Endothelial cell of umbilical vein (primary cell): ENCODE measurements at regions not wholly inside any gene's neighbourhood (a gene's known extent, or its start where the extent isn't known, plus 50 kb on each side); places are given as distances from the start of the nearest gene placed in this dataset.
A peak's percentile ranks its signal among the peaks of the same experiment; 100 is the strongest.

Experiments used
- BruUV-seq: library from RNA; stranded (reverse); fragments of 400-500 nt; replicated peaks from 2 replicates; lab custom pipeline; 2021; lab: Mats Ljungman, UMichigan
- CTCF ChIA-PET: fragments of 300-600, 350-600 bp; sonication (Branson Sonifier 250); formaldehyde crosslinking; loops from one replicate; lab custom pipeline; 2021; ENCODE audit warnings: antibody characterized with exemption, inconsistent platforms; lab: Charles Lee
- POLR2A ChIA-PET: fragments of 300-600, 350-600 bp; sonication (Branson Sonifier 250); formaldehyde crosslinking; loops from one replicate; lab custom pipeline; 2021; ENCODE audit warnings: antibody characterized with exemption, inconsistent platforms; lab: Charles Lee
- DNase-seq: peaks from one replicate; pipeline ENCODE4 v3.0.0-alpha.2; 2011; ENCODE audit warnings: low read depth, low spot score
- FAIRE-seq: peaks from 2 replicates; lab custom pipeline; 2011; peaks lifted over from hg19 to GRCh38; lab: Jason Lieb, UNC
- H2AFZ ChIP-seq: 2 replicates; pipeline ENCODE4 v1.6.0; 2012; ENCODE audit warnings: low read depth, low read length, control low read depth, inconsistent platforms
- H3K27ac ChIP-seq: 2 replicates; pipeline ENCODE4 v1.5.1; 2011; ENCODE audit warnings: low read depth, mild to moderate bottlenecking, control low read depth, low read length, moderate library complexity; ENCODE audit not compliant: insufficient read depth
- H3K27me3 ChIP-seq, 2 experiments: 2 replicates each; pipeline versions ENCODE4 v1.6.0 to v1.6.1; 2011; ENCODE audit warnings: low read length in 2 of 2, mixed read lengths in 1 of 2; ENCODE audit not compliant: control insufficient read depth in 2 of 2, insufficient read depth in 2 of 2
- H3K36me3 ChIP-seq, 2 experiments: 2 replicates in 1 of 2; 3 replicates in 1 of 2; pipeline ENCODE4 v1.5.1; 2011; ENCODE audit warnings: low read length in 2 of 2, mild to moderate bottlenecking in 1 of 2, moderate library complexity in 1 of 2; ENCODE audit not compliant: control insufficient read depth in 2 of 2, insufficient read depth in 2 of 2; ENCODE audit errors: extremely low read depth in 1 of 2
- H3K4me1 ChIP-seq: 3 replicates; pipeline ENCODE4 v1.5.1; 2011; ENCODE audit warnings: mild to moderate bottlenecking, low read length; ENCODE audit not compliant: control insufficient read depth, insufficient read depth; ENCODE audit errors: extremely low read depth
- H3K4me2 ChIP-seq: 2 replicates; pipeline ENCODE4 v1.6.1; 2011; ENCODE audit warnings: low read length, control low read depth, mixed read lengths; ENCODE audit not compliant: insufficient read depth
- H3K4me3 ChIP-seq, 3 experiments: fragments of 200-600 bp in 1 of 3; sonication (generic), shearing (Covaris generic) in 1 of 3; replicated peaks in 1 of 3; 2 replicates each; pipeline ENCODE4 v1.5.1; 2011 to 2016; ENCODE audit warnings: control low read depth in 3 of 3, low read length in 3 of 3, mild to moderate bottlenecking in 2 of 3, inconsistent platforms in 1 of 3, low read depth in 1 of 3, moderate library complexity in 1 of 3; ENCODE audit not compliant: insufficient read depth in 1 of 3
- H3K79me2 ChIP-seq: 2 replicates; pipeline ENCODE4 v1.6.0; 2012; ENCODE audit warnings: low read length, inconsistent platforms; ENCODE audit not compliant: control insufficient read depth, insufficient read depth
- H3K9ac ChIP-seq: replicated peaks from 2 replicates; pipeline ENCODE3; 2011; ENCODE audit warnings: low read length, control low read depth; ENCODE audit not compliant: insufficient read depth; ENCODE audit errors: extremely low read depth
- H3K9me1 ChIP-seq: replicated peaks from 3 replicates; pipeline ENCODE4 v1.6.0; 2011; ENCODE audit warnings: mild to moderate bottlenecking, low read length; ENCODE audit not compliant: control insufficient read depth, insufficient read depth; ENCODE audit errors: extremely low read depth
- H3K9me3 ChIP-seq: replicated peaks from 2 replicates; pipeline ENCODE4 v1.5.1; 2012; ENCODE audit warnings: low read length, inconsistent platforms; ENCODE audit not compliant: control insufficient read depth, insufficient read depth
- H4K20me1 ChIP-seq: replicated peaks from 2 replicates; pipeline ENCODE3; 2011; ENCODE audit warnings: mild to moderate bottlenecking, low read length; ENCODE audit not compliant: control insufficient read depth, insufficient read depth; ENCODE audit errors: extremely low read depth
- CTCF ChIP-seq, 2 donors: IDR thresholded peaks; 1 replicate in 1 of 2; 2 replicates in 1 of 2; pipeline ENCODE4 v1.5.1; 2011; ENCODE audit warnings: low read length in 2 of 2, mild to moderate bottlenecking in 2 of 2, moderate library complexity in 2 of 2, control low read depth in 1 of 2, inconsistent platforms in 1 of 2, low read depth in 1 of 2; ENCODE audit not compliant: insufficient read depth in 1 of 2; ENCODE audit errors: extremely low read depth in 1 of 2
- EZH2 ChIP-seq: IDR thresholded peaks from 2 replicates; pipeline ENCODE4 v1.6.1; 2012; ENCODE audit warnings: borderline replicate concordance, low read depth, mild to moderate bottlenecking, moderate library complexity, low read length, inconsistent platforms; ENCODE audit not compliant: severe bottlenecking
- FOS ChIP-seq: IDR thresholded peaks from 2 replicates; pipeline ENCODE4 v1.6.1; 2011; ENCODE audit warnings: mild to moderate bottlenecking, low read length, moderate library complexity, borderline replicate concordance; ENCODE audit not compliant: insufficient read depth
- JUN ChIP-seq: IDR thresholded peaks from 2 replicates; pipeline ENCODE4 v1.6.1; 2011; ENCODE audit warnings: borderline replicate concordance, low read depth; ENCODE audit not compliant: insufficient read length, insufficient read depth
- MYC ChIP-seq: IDR thresholded peaks from one replicate; pipeline ENCODE4 v1.6.1; 2011; ENCODE audit warnings: mild to moderate bottlenecking, low read depth, low read length
- POLR2AphosphoS5 ChIP-seq: IDR thresholded peaks from 2 replicates; pipeline ENCODE4 v1.6.1; 2012; ENCODE audit warnings: low read depth, mild to moderate bottlenecking, control low read depth, low read length, moderate library complexity; ENCODE audit not compliant: insufficient read depth
- dilution Hi-C: fragments of 300-500 bp; cut with MboI; formaldehyde crosslinking; loops from one replicate; pipeline ENCODE4 v1.15.0; 2019; ENCODE audit warnings: low sequenced_read_pairs; ENCODE audit not compliant: extremely low pct_ligation_motif_present
- intact Hi-C: fragments of 100-400 bp; cut with micrococcal nuclease; formaldehyde crosslinking; loops from one replicate; pipeline ENCODE4 v1.10.0; 2022
- TF ChIP-seq, protein P1 (sequence below): IDR thresholded peaks from 2 replicates; pipeline ENCODE4 v1.6.1; 2011; ENCODE audit not compliant: insufficient read depth, insufficient read length

- H3K9me3 ChIP-seq, result no peaks in the 10 kb centered on the region
- dilution Hi-C loops (no loop called here), intact Hi-C loops (no loop called here)
- ChIA-PET CTCF (interaction anchor here (1.2 to 1.5 kb wide), 2 partner anchors 38 to 59 kb away, joined by 3 to 4 read pairs; no protein-coding TSS in a partner anchor), POLR2A (no interaction called here)
- H3K27me3 ChIP-seq, result no peaks in the 10 kb centered on the region
- H3K79me2 ChIP-seq, result no peaks in the 10 kb centered on the region
- DNase-seq (no peak), FAIRE-seq (no peak)
- H3K4me1 ChIP-seq, result peaks cover 7% of the 10 kb centered on the region
- H4K20me1 ChIP-seq, result no peaks in the 10 kb centered on the region
- no peak for TF ChIP-seq POLR2AphosphoS5
- no peak for TF ChIP-seq MYC
- no peak for TF ChIP-seq FOS
- TF ChIP-seq, protein P1, sequence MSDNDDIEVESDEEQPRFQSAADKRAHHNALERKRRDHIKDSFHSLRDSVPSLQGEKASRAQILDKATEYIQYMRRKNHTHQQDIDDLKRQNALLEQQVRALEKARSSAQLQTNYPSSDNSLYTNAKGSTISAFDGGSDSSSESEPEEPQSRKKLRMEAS, result no peak
- TF ChIP-seq EZH2, result no peak
- TF ChIP-seq CTCF (IDR thresholded peaks at IDR 0.05; ENCODE audit: extremely low read depth in 1 of 2, insufficient read depth in 1 of 2, low read depth in 1 of 2, low read length in 2 of 2), result no peak
- no peak for TF ChIP-seq JUN
- H3K36me3 ChIP-seq, result no peaks in the 10 kb centered on the region
- no peak overlapping the region for H3K9ac ChIP-seq
- BruUV-seq, result no TSS peak
- no peak overlapping the region for H3K27ac ChIP-seq
- H3K9me1 ChIP-seq, result no peaks in the 10 kb centered on the region
- H3K4me3 ChIP-seq, result no peak overlapping the region
- H2AFZ ChIP-seq, result peak overlapping the region; percentile 5
- H3K4me2 ChIP-seq, result no peak overlapping the region
Measured at GRCh38 chr3:193910886-193911738, 224.8 kb upstream of the HES1 start.
